Upper lobe of left lung (tissue), 4 donors: ENCODE measurements at regions not wholly inside any gene's neighbourhood (a gene's known extent, or its start where the extent isn't known, plus 50 kb on each side); places are given as distances from the start of the nearest gene placed in this dataset.

Experiments used
- CTCF ChIP-seq, 6 experiments: fragments of 450-650 bp in 4 of 6; fragments of 200-600 bp in 2 of 6; sonication (generic) in 2 of 6; IDR thresholded peaks; one replicate each; pipeline ENCODE4 v1.5.1; 2016 to 2019; ENCODE audit warnings: antibody characterized with exemption in 6 of 6
- POLR2AphosphoS5 ChIP-seq, 2 donors: sonication (generic); formaldehyde crosslinking; IDR thresholded peaks; one replicate each; pipeline ENCODE4 v1.5.1; 2017; ENCODE audit warnings: antibody characterized with exemption in 2 of 2

DNA sequence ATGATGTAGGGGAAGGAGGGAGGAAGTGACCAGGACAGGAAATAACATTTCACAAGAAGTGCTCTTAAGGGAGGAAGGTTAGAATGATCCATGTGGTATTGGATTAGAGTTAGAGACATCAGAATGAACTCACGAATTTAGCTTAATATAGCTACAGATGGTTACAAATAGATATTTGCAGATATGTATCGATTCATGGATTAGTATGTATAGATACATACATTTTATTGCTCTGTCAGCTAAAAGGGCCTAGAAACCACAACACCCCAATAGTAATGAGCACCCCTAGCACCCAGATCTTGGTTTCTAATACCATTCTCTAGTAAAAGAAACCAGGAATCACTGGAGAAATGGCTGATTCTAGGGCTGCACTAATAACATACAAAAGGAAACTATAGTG lies 59.6 kb upstream of the LTBP1 start:
- TF ChIP-seq POLR2AphosphoS5 (IDR thresholded peaks at IDR 0.05) (no peak), CTCF (IDR thresholded peaks at IDR 0.05) (no peak)
